ENCODE measurements at regions not wholly inside any gene's neighbourhood (a gene's known extent, or its start where the extent isn't known, plus 50 kb on each side); places are given as distances from the start of the nearest gene placed in this dataset.

- H3K27me3 ChIP-seq = no peaks in the 10 kb centered on the region
- H3K4me1 ChIP-seq = peaks cover 11 to 46% (median 14%) of the 10 kb centered on the region in 10 experiments; a peak in 18 of 20 replicates
- H3K27ac ChIP-seq = no peak overlapping the region
- peaks cover 37 to 100% (median 96%) of the 10 kb centered on the region in 11 experiments; a peak in 20 of 22 replicates for H4K20me1 ChIP-seq
- H3K4me2 ChIP-seq = no peak overlapping the region
- no peak overlapping the region for H3K4me3 ChIP-seq
- no peaks in the 10 kb centered on the region for H3K9me3 ChIP-seq (replicated peaks in 1 of 11)
- no peak overlapping the region for H3K9ac ChIP-seq
- peaks cover 25 to 97% (median 83%) of the 10 kb centered on the region in 11 experiments; a peak in 21 of 22 replicates for H3K36me3 ChIP-seq
- no peak for TF ChIP-seq Cebpa-rat (IDR thresholded peaks at IDR 0.05)
These were observed 205.5 kb upstream of the KLF14 start for GRCh38 chr7:130939321-130940095.

GRCh38 chr7:130940326-130940725, 206.3 kb upstream of the KLF14 start:
- H3K9me3 ChIP-seq (replicated peaks in 1 of 11) = no peaks in the 10 kb centered on the region
- H3K36me3 ChIP-seq = peaks cover 34 to 97% (median 83%) of the 10 kb centered on the region in 11 experiments
- H4K20me1 ChIP-seq = peaks cover 45 to 100% (median 97%) of the 10 kb centered on the region in 11 experiments; a peak in 21 of 22 replicates
- no peak for TF ChIP-seq Cebpa-rat (IDR thresholded peaks at IDR 0.05)
- no peaks in the 10 kb centered on the region for H3K27me3 ChIP-seq
- H3K9ac ChIP-seq = no peak overlapping the region
- peaks cover 11 to 51% (median 17%) of the 10 kb centered on the region in 10 experiments; a peak in 18 of 20 replicates for H3K4me1 ChIP-seq
- no peak overlapping the region for H3K4me3 ChIP-seq
- H3K27ac ChIP-seq = no peak overlapping the region
- H3K4me2 ChIP-seq = no peak overlapping the region

GRCh38 chr7:130940907-130941306, 206.9 kb upstream of the KLF14 start:
- no peak for TF ChIP-seq Cebpa-rat (IDR thresholded peaks at IDR 0.05)
- no peaks in the 10 kb centered on the region for H3K9me3 ChIP-seq (replicated peaks in 1 of 11)
- H3K9ac ChIP-seq = no peak overlapping the region
- no peaks in the 10 kb centered on the region for H3K27me3 ChIP-seq
- H3K36me3 ChIP-seq = peaks cover 38 to 97% (median 83%) of the 10 kb centered on the region in 11 experiments
- H3K4me1 ChIP-seq = peaks cover 11 to 57% (median 18%) of the 10 kb centered on the region in 10 experiments; a peak in 19 of 20 replicates
- H3K27ac ChIP-seq = no peak overlapping the region
- peaks cover 48 to 100% (median 97%) of the 10 kb centered on the region in 11 experiments for H4K20me1 ChIP-seq
- no peak overlapping the region for H3K4me3 ChIP-seq
- no peak overlapping the region for H3K4me2 ChIP-seq

- Histone ChIP-seq H3K4me2 (0 out of 22 replicates have a peak overlapping the region, but pooled peaks of 2 of the 11 experiments have one; percentile 86 to 87), H3K36me3 (peaks cover 42 to 97% (median 81%) of the 10 kb centered on the region in 11 experiments), H4K20me1 (peaks cover 49 to 100% (median 97%) of the 10 kb centered on the region in 11 experiments)
These were observed 207.6 kb upstream of the KLF14 start for GRCh38 chr7:130941322-130942210.

GRCh38 chr7:130942211-130942964, 208.4 kb upstream of the KLF14 start:
- peaks cover 42 to 95% (median 75%) of the 10 kb centered on the region in 11 experiments for H3K36me3 ChIP-seq
- H3K27ac ChIP-seq = peak overlapping the region in 2 of 11 experiments; percentile 62 to 75; a peak in 3 of 22 replicates
- H3K4me1 ChIP-seq = peaks cover 11 to 72% (median 18%) of the 10 kb centered on the region in 10 experiments; a peak in 19 of 20 replicates
- peak overlapping the region in 2 of 11 experiments; percentile 86 to 87; a peak in 3 of 22 replicates for H3K4me2 ChIP-seq
- no peaks in the 10 kb centered on the region for H3K27me3 ChIP-seq
- H3K9me3 ChIP-seq (replicated peaks in 1 of 11) = no peaks in the 10 kb centered on the region
- no peak for TF ChIP-seq Cebpa-rat (IDR thresholded peaks at IDR 0.05)
- no peak overlapping the region for H3K4me3 ChIP-seq
- no peak overlapping the region for H3K9ac ChIP-seq
- peaks cover 52 to 100% (median 97%) of the 10 kb centered on the region in 11 experiments; a peak in 21 of 22 replicates for H4K20me1 ChIP-seq

More at GRCh38 chr7:130941322-130942210, 207.6 kb upstream of the KLF14 start:
- no peak overlapping the region for H3K9ac ChIP-seq
- TF ChIP-seq Cebpa-rat (IDR thresholded peaks at IDR 0.05) = no peak
- H3K4me3 ChIP-seq = no peak overlapping the region
- H3K27ac ChIP-seq = 0 out of 22 replicates have a peak overlapping the region, but pooled peaks of 1 of the 11 experiments have one; percentile 10
- H3K4me1 ChIP-seq = peaks cover 11 to 64% (median 18%) of the 10 kb centered on the region in 10 experiments; a peak in 19 of 20 replicates
- no peaks in the 10 kb centered on the region for H3K27me3 ChIP-seq
- H3K9me3 ChIP-seq (replicated peaks in 1 of 11) = no peaks in the 10 kb centered on the region

GRCh38 chr7:130943336-130943901, 209.4 kb upstream of the KLF14 start:
- H3K4me1 ChIP-seq = peaks cover 11 to 81% (median 18%) of the 10 kb centered on the region in 10 experiments; a peak in 19 of 20 replicates
- TF ChIP-seq Cebpa-rat (IDR thresholded peaks at IDR 0.05) = no peak
- H3K9me3 ChIP-seq (replicated peaks in 1 of 11) = no peaks in the 10 kb centered on the region
- H3K36me3 ChIP-seq = peaks cover 49 to 96% (median 74%) of the 10 kb centered on the region in 11 experiments
- H3K4me3 ChIP-seq = peak overlapping the region in 2 of 10 experiments; percentile 16 to 24; a peak in 2 of 20 replicates
- peak overlapping the region in 3 of 11 experiments; percentile 14 to 35 (median 16); a peak in 4 of 22 replicates for H3K9ac ChIP-seq
- no peaks in the 10 kb centered on the region for H3K27me3 ChIP-seq
- peak overlapping the region; percentile 6 to 87 (median 43); a peak in 19 of 22 replicates for H3K4me2 ChIP-seq
- peak overlapping the region in 3 of 11 experiments; percentile 3 to 75 (median 62); a peak in 6 of 22 replicates for H3K27ac ChIP-seq
- peaks cover 53 to 100% (median 97%) of the 10 kb centered on the region in 11 experiments for H4K20me1 ChIP-seq

GRCh38 chr7:130943981-130944380, 210.0 kb upstream of the KLF14 start:
- Histone ChIP-seq H3K4me2 (peak overlapping the region in 10 of 11 experiments; percentile 22 to 87 (median 45); a peak in 18 of 22 replicates), H3K4me3 (peak overlapping the region in 2 of 10 experiments; percentile 15 to 16; a peak in 2 of 20 replicates), H3K27ac (peak overlapping the region in 3 of 11 experiments; percentile 3 to 75 (median 62); a peak in 4 of 22 replicates), H3K9me3 (replicated peaks in 1 of 11) (no peaks in the 10 kb centered on the region), H3K4me1 (peaks cover 11 to 85% (median 18%) of the 10 kb centered on the region in 10 experiments; a peak in 19 of 20 replicates), H3K9ac (peak overlapping the region in 2 of 11 experiments; percentile 16 to 35; a peak in 3 of 22 replicates), H3K27me3 (no peaks in the 10 kb centered on the region), H3K36me3 (peaks cover 49 to 96% (median 76%) of the 10 kb centered on the region in 11 experiments), H4K20me1 (peaks cover 56 to 100% (median 99%) of the 10 kb centered on the region in 11 experiments)
- no peak for TF ChIP-seq Cebpa-rat (IDR thresholded peaks at IDR 0.05)

Measured in BLaER1 treated with 17β-estradiol and CSF1 and Interleukin-3, amounts not matched to agents 10 nM and 100 nM (cell line).